GM12865 (cell line): ENCODE measurements at regions not wholly inside any gene's neighbourhood (a gene's known extent, or its start where the extent isn't known, plus 50 kb on each side); places are given as distances from the start of the nearest gene placed in this dataset.

Source experiments
- DNase-seq: peaks from one replicate; pipeline ENCODE4 v3.0.0; 2010; ENCODE audit warnings: low read depth
- H3K4me3 ChIP-seq: 2 replicates; pipeline ENCODE4 v1.5.1; 2011; ENCODE audit warnings: mild to moderate bottlenecking, low read depth, low read length, control low read depth
- TF ChIP-seq, protein P1 (sequence below): IDR thresholded peaks from 2 replicates; pipeline ENCODE4 v1.5.1; 2011; ENCODE audit warnings: low read length, control low read depth, low read depth, inconsistent platforms; ENCODE audit not compliant: insufficient read depth; ENCODE audit errors: missing control alignments

DNA sequence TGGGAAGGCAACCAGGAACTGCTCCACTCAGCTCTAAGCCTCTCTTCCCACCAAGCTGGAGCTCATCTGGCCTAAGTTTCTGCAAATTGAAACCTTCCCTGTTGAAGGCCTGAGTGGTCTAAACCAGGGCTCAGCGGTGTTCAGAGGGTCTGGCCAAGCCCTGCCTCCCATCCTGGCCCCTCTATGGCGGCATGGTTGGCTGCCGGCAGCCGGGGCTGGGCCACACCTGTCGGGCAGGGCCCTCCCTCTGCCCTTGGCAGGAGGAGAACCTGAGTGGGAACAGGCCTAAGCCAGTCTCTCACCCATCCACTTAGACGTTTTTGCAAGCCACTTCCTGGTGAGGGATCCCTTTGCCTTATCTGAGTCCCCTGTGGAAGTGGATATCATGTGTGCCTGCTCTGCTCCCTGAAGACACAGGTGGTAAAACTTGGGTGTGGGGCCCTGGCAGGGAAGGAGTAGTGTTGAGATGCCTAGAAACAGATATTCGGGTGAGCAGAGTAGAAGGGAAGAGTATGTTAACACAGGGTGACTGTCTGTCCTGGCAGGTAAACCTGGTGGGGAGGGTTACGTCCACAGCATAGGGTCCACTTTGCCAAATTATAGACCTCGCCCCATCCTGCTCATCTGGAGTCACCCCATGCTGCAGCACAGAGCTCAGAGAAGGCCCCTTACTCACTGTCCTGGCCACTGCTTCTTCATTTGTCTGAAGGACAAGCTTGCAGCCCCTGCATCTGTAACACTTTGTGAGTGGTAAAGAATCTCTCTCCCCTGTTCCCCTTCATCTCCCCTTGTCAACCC, 63.0 kb upstream of the SIX2 start:
- no peak overlapping the region for H3K4me3 ChIP-seq
- no peak for DNase-seq
- TF ChIP-seq, protein P1, sequence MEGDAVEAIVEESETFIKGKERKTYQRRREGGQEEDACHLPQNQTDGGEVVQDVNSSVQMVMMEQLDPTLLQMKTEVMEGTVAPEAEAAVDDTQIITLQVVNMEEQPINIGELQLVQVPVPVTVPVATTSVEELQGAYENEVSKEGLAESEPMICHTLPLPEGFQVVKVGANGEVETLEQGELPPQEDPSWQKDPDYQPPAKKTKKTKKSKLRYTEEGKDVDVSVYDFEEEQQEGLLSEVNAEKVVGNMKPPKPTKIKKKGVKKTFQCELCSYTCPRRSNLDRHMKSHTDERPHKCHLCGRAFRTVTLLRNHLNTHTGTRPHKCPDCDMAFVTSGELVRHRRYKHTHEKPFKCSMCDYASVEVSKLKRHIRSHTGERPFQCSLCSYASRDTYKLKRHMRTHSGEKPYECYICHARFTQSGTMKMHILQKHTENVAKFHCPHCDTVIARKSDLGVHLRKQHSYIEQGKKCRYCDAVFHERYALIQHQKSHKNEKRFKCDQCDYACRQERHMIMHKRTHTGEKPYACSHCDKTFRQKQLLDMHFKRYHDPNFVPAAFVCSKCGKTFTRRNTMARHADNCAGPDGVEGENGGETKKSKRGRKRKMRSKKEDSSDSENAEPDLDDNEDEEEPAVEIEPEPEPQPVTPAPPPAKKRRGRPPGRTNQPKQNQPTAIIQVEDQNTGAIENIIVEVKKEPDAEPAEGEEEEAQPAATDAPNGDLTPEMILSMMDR, result no peak

DNA sequence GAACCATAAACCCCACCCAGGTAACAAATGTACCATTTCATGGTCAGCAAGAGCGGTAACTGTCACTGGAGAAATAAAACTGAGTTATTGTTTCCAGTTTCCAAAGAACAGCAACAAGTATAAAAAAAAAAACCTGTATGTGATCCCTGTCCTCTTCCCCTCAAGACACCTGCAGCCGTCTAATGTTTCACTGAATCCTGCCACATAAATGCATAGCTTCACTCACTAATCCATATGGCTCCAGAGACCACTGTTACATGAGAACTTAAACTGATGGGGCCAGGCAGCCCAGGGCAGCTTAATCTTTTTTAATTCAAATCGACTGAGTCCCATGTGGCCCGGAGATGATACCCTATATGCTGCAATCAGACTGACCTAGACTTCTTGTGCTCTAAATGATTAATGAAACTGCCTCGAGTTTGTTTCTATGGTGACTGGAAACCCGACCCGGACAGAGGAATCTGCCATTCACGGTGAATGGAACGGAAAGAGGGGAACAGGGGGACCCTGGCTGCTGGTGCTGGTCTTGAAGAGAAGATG, 60.9 kb upstream of the SIX2 start:
- no peak overlapping the region for H3K4me3 ChIP-seq
- TF ChIP-seq, protein P1, result no peak
- no peak for DNase-seq

DNA sequence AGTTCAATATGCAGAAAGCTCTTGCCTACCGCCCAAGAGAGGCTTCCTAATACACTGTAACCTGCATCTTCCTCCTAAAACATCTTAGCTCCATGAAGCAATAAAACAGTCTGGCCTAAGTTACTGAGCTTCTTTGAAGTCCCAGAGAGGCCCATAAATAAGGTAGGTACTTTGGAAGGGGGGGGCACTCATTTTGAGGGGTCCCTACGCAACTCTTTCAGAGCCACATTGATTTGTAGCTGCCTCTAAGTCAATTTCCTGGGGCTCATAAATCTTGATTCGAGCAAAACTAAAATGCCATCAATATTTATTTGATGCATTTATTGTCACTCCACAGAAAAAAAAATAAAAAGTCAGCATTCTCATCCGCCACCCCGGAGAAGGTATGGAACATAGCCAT, 60.4 kb upstream of the SIX2 start:
- H3K4me3 ChIP-seq, result no peak overlapping the region
- TF ChIP-seq, protein P1, result no peak
- no peak for DNase-seq

- TF ChIP-seq, protein P1, result no peak
- no peak overlapping the region for H3K4me3 ChIP-seq
- no peak for DNase-seq
Observed at GRCh38 chr2:45068571-45069140, 59.4 kb upstream of the SIX2 start.

DNA sequence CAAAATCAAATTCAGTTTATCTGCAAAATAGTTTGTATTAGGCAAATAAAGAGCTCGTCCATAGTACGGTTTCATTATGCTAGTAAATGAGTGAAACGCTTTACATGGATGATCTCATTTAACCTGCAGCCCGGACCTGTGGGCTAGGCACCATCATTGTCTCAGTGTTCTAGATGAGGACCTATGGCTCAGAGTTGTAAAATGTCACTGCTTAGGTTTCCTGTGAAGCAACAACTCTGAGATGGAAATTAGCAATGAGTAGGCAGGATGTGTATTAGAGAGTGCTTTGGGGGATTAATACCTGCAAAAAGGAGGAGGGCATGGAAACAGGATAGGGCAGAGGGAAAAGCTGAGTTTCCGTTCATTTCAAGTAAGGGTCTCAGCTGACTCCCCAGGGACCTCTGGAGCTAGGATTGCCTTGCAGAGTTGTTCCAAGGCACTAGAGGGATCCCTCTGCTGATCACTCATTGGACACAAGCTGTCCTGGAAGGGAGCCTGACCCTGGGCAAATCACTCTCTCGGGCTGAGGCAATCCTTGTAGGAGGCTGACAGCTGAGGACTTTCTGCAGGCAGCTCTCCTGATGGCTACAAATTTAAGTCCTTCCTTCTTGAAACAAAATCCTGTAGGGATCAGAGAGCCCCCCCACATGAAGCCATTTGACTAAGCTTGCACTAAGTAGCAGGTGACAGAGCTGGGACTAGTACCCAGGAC, 58.8 kb upstream of the SIX2 start:
- H3K4me3 ChIP-seq, result no peak overlapping the region
- TF ChIP-seq, protein P1, result no peak
- no peak for DNase-seq
